Coronary artery (tissue), 2 donors: ENCODE measurements at regions not wholly inside any gene's neighbourhood (a gene's known extent, or its start where the extent isn't known, plus 50 kb on each side); places are given as distances from the start of the nearest gene placed in this dataset.

Experiments
- DNase-seq: peaks from one replicate; pipeline ENCODE4 v3.0.0-alpha.2; 2017; ENCODE audit warnings: low spot score
- H3K27ac ChIP-seq, 2 donors: fragments of 200-600 bp; sonication (generic); one replicate each; pipeline ENCODE4 v1.5.1; 2016 to 2019
- H3K4me3 ChIP-seq: fragments of 200-600 bp; sonication (generic); 2 replicates; pipeline ENCODE4 v1.5.1; 2016; ENCODE audit warnings: mild to moderate bottlenecking, moderate library complexity
- TF ChIP-seq, protein P1 (sequence below): fragments of 200-600 bp; sonication (generic); IDR thresholded peaks from one replicate; pipeline ENCODE4 v1.5.1; 2019; ENCODE audit warnings: antibody characterized with exemption

DNA sequence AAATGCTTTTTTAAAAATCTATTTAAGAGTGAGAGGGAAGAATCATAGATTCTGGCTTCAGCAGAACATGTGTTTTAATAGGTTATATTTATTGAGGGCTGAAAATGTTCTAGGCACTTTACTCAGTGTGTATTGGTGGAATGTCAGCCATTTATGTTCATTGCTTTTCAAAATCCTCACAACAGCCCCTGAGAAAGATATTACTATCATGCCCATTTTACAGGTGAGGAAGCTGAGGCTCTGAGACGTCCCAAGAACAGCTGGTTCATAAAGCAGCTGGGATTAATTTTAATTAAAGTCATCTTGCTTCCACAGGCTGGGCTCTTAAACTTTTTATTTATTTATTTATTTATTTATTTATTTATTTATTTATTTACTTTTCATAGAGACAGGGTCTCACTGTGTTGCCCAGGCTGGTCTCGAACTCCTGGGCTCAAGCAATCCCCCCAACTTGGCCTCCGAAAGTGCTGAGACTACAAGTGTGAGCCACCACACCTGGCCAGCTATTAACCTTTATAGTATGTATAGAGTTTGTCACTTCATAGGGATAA is 364.6 kb downstream of the SHQ1 start:
- no peak for DNase-seq
- H3K27ac ChIP-seq, result no peak overlapping the region
- TF ChIP-seq, protein P1, sequence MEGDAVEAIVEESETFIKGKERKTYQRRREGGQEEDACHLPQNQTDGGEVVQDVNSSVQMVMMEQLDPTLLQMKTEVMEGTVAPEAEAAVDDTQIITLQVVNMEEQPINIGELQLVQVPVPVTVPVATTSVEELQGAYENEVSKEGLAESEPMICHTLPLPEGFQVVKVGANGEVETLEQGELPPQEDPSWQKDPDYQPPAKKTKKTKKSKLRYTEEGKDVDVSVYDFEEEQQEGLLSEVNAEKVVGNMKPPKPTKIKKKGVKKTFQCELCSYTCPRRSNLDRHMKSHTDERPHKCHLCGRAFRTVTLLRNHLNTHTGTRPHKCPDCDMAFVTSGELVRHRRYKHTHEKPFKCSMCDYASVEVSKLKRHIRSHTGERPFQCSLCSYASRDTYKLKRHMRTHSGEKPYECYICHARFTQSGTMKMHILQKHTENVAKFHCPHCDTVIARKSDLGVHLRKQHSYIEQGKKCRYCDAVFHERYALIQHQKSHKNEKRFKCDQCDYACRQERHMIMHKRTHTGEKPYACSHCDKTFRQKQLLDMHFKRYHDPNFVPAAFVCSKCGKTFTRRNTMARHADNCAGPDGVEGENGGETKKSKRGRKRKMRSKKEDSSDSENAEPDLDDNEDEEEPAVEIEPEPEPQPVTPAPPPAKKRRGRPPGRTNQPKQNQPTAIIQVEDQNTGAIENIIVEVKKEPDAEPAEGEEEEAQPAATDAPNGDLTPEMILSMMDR, result no peak
- H3K4me3 ChIP-seq, result peak overlapping the region; percentile 62

DNA sequence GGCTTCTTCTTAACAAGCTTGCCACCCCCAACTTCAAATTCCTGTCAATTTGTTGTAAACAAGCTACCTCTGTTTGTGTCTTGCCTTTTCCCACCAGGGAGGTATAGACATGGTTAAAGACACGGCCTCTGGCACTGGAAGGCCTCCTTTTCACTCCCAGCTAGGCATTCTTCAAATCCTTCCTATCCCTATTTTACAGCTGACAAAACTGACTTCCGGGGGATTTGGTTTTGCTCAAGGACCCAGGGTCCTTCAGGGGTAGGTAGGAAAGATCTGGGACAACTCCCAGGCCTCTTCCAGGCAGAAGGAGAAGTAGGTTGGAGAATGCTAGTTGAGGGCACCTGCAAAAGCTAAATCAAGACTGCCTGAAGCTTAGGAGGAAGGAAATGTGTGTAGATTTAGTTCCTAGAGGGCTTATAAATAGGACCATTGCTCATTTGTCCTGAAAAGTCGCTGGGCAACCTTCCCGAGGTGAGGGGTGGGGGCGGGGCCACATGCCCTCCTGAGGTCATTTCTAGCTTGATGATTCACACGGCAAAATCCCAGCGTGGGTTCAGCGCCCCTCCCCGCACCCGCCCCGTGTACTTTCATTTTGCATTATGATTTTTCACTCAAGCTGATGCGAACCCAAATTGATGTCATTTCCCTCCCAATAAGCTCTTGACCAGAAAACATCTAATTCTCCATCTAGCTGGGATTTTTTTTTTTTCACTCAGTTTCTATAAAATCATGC is 365.5 kb downstream of the SHQ1 start:
- peak; percentile 92 for DNase-seq
- H3K27ac ChIP-seq, result peak overlapping the region; percentile 35 to 59
- TF ChIP-seq, protein P1, result no peak
- H3K4me3 ChIP-seq, result peak overlapping the region; percentile 62

DNA sequence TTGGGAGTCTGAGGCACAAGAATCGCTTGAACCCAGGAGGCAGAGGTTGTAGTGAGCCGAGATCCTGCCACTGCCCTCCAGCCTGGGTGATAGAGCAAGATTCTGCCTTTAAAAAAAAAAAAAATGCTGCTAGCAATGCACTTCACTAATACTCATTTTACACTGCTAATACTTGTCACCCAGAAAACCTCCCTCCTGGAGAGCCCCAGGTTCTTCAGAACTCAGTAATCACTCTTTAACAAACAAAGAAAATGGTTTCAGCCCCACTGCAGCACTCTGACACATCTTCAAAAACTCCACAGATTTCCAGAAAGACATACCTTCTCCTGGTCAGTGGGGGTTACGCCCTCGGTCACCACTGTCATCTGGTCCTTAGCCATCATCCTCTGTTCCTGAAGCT is 366.7 kb downstream of the SHQ1 start:
- Histone ChIP-seq H3K4me3 (no peak overlapping the region), H3K27ac (no peak overlapping the region)
- no peak for DNase-seq
- TF ChIP-seq, protein P1, result no peak

DNA sequence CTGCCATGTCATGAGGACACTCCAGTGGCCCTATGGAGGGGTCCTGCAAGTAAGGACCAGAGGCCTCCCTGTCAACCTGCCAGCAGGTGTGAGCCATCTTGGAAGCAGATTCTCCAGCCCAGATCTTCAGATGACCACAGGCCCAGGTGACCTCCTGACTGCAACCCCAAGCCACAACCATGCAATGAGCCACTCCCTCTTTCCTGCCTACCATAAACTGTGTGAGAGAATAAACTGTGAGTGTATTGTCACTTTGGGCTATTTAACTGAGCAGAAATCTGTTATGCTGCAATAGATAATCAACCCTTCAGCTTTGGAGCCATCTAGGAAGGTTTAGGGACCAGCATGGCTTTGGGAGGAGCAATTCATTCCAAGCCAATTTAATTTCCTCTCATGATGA is 367.9 kb downstream of the SHQ1 start:
- H3K27ac ChIP-seq, result no peak overlapping the region
- H3K4me3 ChIP-seq, result no peak overlapping the region
- TF ChIP-seq, protein P1, result no peak
- no peak for DNase-seq

DNA sequence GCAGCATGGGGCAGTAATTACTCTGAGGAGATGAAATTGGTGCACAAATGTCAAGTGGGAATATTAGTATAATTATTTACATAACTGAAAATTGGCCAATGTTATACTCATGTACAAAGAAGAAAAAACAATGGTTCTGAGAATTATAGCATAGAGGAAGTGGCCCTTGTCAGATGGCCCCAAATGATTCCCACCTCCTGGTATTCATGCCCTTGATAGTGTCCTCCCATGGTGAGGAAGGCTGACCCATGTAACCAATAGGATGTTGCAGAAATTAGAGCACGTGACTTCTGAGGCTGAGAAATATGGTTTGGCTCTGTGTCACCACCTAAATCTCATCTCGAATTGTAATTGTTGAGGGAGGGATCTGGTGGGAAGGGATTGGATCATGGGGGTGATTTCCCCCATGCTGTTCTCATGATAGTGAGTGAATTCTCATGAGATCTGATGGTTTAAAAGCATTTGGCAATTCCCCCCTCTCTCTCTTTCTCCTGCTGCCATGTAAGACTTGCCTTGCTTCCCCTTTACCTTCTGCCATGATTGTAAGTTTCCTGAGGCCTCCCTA is 368.5 kb downstream of the SHQ1 start:
- H3K4me3 ChIP-seq, result no peak overlapping the region
- TF ChIP-seq, protein P1, result no peak
- no peak overlapping the region for H3K27ac ChIP-seq
- no peak for DNase-seq

DNA sequence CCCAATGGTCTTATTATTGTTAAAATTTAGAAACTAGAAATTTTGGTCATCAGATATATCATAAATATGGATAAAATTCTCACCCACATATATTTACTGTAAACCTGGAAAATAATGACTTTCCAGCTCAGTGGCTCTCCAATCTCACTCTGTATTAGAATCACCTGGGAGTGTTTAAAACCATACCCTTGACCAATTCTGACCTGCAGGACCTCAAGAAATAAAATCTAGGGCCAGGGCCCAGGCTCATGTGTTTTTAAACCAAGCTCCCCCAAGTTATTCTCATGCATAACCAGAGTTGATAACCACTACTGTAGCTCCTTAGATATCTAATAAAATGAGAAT is 372.1 kb downstream of the SHQ1 start:
- TF ChIP-seq, protein P1, result no peak
- DNase-seq, result no peak
- Histone ChIP-seq H3K27ac (no peak overlapping the region), H3K4me3 (no peak overlapping the region)
